ENCODE measurements at regions not wholly inside any gene's neighbourhood (a gene's known extent, or its start where the extent isn't known, plus 50 kb on each side); places are given as distances from the start of the nearest gene placed in this dataset.

- no peak for TF ChIP-seq EZH2 (IDR thresholded peaks at IDR 0.05; ENCODE audit: low read length, unreplicated experiment)
- no peak for TF ChIP-seq CTCF (conservative IDR thresholded peaks at IDR 0.05; ENCODE audit: low read depth, low read length)
- TF ChIP-seq EZH2phosphoT487 (IDR thresholded peaks at IDR 0.05; ENCODE audit: borderline replicate concordance, low read length) = no peak
Observed at GRCh38 chr3:70734756-70735155, 422.3 kb upstream of the MDFIC2 start.

Measured in PC-3 (cell line).